B cell (primary cell): ENCODE measurements at regions not wholly inside any gene's neighbourhood (a gene's known extent, or its start where the extent isn't known, plus 50 kb on each side); places are given as distances from the start of the nearest gene placed in this dataset.

Experiments
- ATAC-seq: fragments of 200-7000 bp; cut with Tn5 transposase; one replicate; pipeline ENCODE4 v1.10.0; 2021; ENCODE audit warnings: low read depth, mild to moderate bottlenecking, moderate number of reproducible peaks, moderate library complexity
- CTCF ChIA-PET: fragments of 350-600 bp; sonication (Branson Sonifier 250); formaldehyde crosslinking; loops from one replicate; lab custom pipeline; 2021; ENCODE audit warnings: antibody characterized with exemption, inconsistent platforms; lab: Charles Lee
- POLR2A ChIA-PET: fragments of 350-600 bp; sonication (Branson Sonifier 250); formaldehyde crosslinking; loops from one replicate; lab custom pipeline; 2021; ENCODE audit warnings: antibody characterized with exemption; lab: Charles Lee
- DNase-seq: peaks from one replicate; pipeline ENCODE4 v3.0.0; 2013
- H2AFZ ChIP-seq: 2 replicates; pipeline ENCODE4 v1.6.1; 2012; ENCODE audit warnings: mild to moderate bottlenecking, low read depth, low read length; ENCODE audit not compliant: insufficient read depth, poor library complexity, severe bottlenecking
- H3K27ac ChIP-seq, 2 donors: 1 replicate in 1 of 2; 2 replicates in 1 of 2; pipeline ENCODE4 v1.5.1; 2012 to 2013; ENCODE audit warnings: low read length in 2 of 2, mild to moderate bottlenecking in 2 of 2, moderate library complexity in 1 of 2
- H3K27me3 ChIP-seq, 4 experiments: fragments of 200-600 bp in 1 of 4; sonication (generic) in 1 of 4; replicated peaks in 1 of 4; 1 replicate in 2 of 4; 2 replicates in 2 of 4; pipeline versions ENCODE4 v1.6.1 to v1.7.0; 2013 to 2016; ENCODE audit warnings: low read length in 3 of 4, mild to moderate bottlenecking in 2 of 4, mixed read lengths in 1 of 4, moderate library complexity in 1 of 4; ENCODE audit not compliant: insufficient read depth in 4 of 4, control insufficient read depth in 3 of 4; ENCODE audit errors: control extremely low read depth in 1 of 4
- H3K36me3 ChIP-seq, 2 experiments: replicated peaks in 1 of 2; 1 replicate in 1 of 2; 2 replicates in 1 of 2; pipeline versions ENCODE4 v1.6.1 to v1.7.1; 2013; ENCODE audit warnings: low read length in 1 of 2; ENCODE audit not compliant: insufficient read depth in 2 of 2, control insufficient read depth in 1 of 2; ENCODE audit errors: control extremely low read depth in 1 of 2, extremely low read depth in 1 of 2
- H3K4me1 ChIP-seq, 2 donors: fragments of 200-600 bp in 1 of 2; sonication (generic) in 1 of 2; 1 replicate in 1 of 2; 2 replicates in 1 of 2; pipeline versions ENCODE4 v1.5.1 to v1.6.1; 2013 to 2017; ENCODE audit warnings: low read length in 2 of 2; ENCODE audit not compliant: control insufficient read depth in 2 of 2, insufficient read depth in 2 of 2
- H3K4me2 ChIP-seq: replicated peaks from 2 replicates; pipeline ENCODE3; 2012; ENCODE audit warnings: mild to moderate bottlenecking, low read depth, low read length; ENCODE audit not compliant: poor library complexity, severe bottlenecking
- H3K4me3 ChIP-seq, 5 experiments: fragments of 200-600 bp in 1 of 5; sonication (generic) in 1 of 5; 1 replicate in 3 of 5; 2 replicates in 2 of 5; pipeline versions ENCODE4 v1.5.1 to v1.7.0; 2011 to 2016; ENCODE audit warnings: low read length in 4 of 5, mild to moderate bottlenecking in 4 of 5, low read depth in 2 of 5, control low read depth in 1 of 5, moderate library complexity in 1 of 5; ENCODE audit not compliant: insufficient read depth in 1 of 5; ENCODE audit errors: control extremely low read depth in 1 of 5, extremely low read depth in 1 of 5
- H3K79me2 ChIP-seq: fragments of 200-600 bp; sonication (generic); one replicate; pipeline ENCODE4 v1.6.0; 2016; ENCODE audit warnings: low read length; ENCODE audit not compliant: control insufficient read depth, insufficient read depth
- H3K9ac ChIP-seq: fragments of 200-600 bp; sonication (generic); 2 replicates; pipeline ENCODE4 v1.6.1; 2017; ENCODE audit warnings: mild to moderate bottlenecking, low read length, moderate library complexity
- H3K9me3 ChIP-seq, 3 donors: one replicate each; pipeline versions ENCODE4 v1.6.1 to v1.7.1; 2013; ENCODE audit warnings: low read length in 2 of 3; ENCODE audit not compliant: control insufficient read depth in 2 of 3, insufficient read depth in 1 of 3; ENCODE audit errors: control extremely low read depth in 1 of 3
- H4K20me1 ChIP-seq: 2 replicates; pipeline ENCODE4 v1.6.0; 2012; ENCODE audit warnings: mild to moderate bottlenecking, low read length; ENCODE audit not compliant: insufficient read depth, control insufficient read depth, poor library complexity, severe bottlenecking
- H3K27ac Mint-ChIP-seq: one replicate; pipeline ENCODE4 v1.8.0; 2021; ENCODE audit warnings: mixed read lengths
- H3K27me3 Mint-ChIP-seq: one replicate; pipeline ENCODE4 v1.8.0; 2021; ENCODE audit warnings: mixed read lengths
- H3K4me1 Mint-ChIP-seq: one replicate; pipeline ENCODE4 v1.8.0; 2021; ENCODE audit warnings: mixed read lengths
- H3K4me3 Mint-ChIP-seq: one replicate; pipeline ENCODE4 v1.8.0; 2021; ENCODE audit warnings: mixed read lengths
- H3K9me3 Mint-ChIP-seq: one replicate; pipeline ENCODE4 v1.8.0; 2022; ENCODE audit warnings: mixed read lengths; ENCODE audit not compliant: insufficient read depth
- CTCF ChIP-seq: fragments of 200-600 bp; IDR thresholded peaks from one replicate; pipeline ENCODE4 v1.8.0; 2022; ENCODE audit warnings: antibody characterized with exemption, mild to moderate bottlenecking
- EZH2 ChIP-seq: IDR thresholded peaks from 2 replicates; pipeline ENCODE4 v1.6.1; 2012; ENCODE audit warnings: borderline replicate concordance, low read depth, mild to moderate bottlenecking, moderate library complexity, low read length; ENCODE audit not compliant: insufficient read depth, poor library complexity, severe bottlenecking
- WGBS: methylation state at CpG from one replicate; pipeline ENCODE4 v1.1.5; 2013; ENCODE audit warnings: missing lambda C conversion rate; ENCODE audit not compliant: insufficient coverage; 5-methylcytosine and 5-hydroxymethylcytosine counted together
- intact Hi-C: fragments of 100-400 bp; cut with micrococcal nuclease; formaldehyde crosslinking; loops from one replicate; pipeline ENCODE4 v1.10.0; 2022

GRCh38 chr3:66093981-66094380 lies 55.3 kb upstream of the MAGI1 start:
- H3K27me3 ChIP-seq = no peaks in the 10 kb centered on the region
- H3K9me3 Mint-ChIP-seq = peaks cover 8% of the 10 kb centered on the region
- no peak overlapping the region for H3K4me3 ChIP-seq
- intact Hi-C loops = no loop called here
- no peak overlapping the region for H3K27ac ChIP-seq
- H2AFZ ChIP-seq = no peak overlapping the region
- POLR2A ChIA-PET = no interaction called here
- WGBS = no CpG with 5 or more reads among the region's 4 CpGs
- no peak overlapping the region for H3K9ac ChIP-seq
- no peaks in the 10 kb centered on the region for H3K27me3 Mint-ChIP-seq
- H3K4me1 ChIP-seq = no peaks in the 10 kb centered on the region
- H3K4me1 Mint-ChIP-seq = no peaks in the 10 kb centered on the region
- no peaks in the 10 kb centered on the region for H4K20me1 ChIP-seq
- H3K9me3 ChIP-seq = no peaks in the 10 kb centered on the region
- no peaks in the 10 kb centered on the region for H3K36me3 ChIP-seq
- CTCF ChIA-PET = no interaction called here
- no peak for DNase-seq
- H3K79me2 ChIP-seq = no peaks in the 10 kb centered on the region
- no peak overlapping the region for H3K4me2 ChIP-seq
- no peak overlapping the region for H3K27ac Mint-ChIP-seq
- TF ChIP-seq EZH2 = no peak
- TF ChIP-seq CTCF = no peak
- H3K4me3 Mint-ChIP-seq = no peak overlapping the region
- no peak for ATAC-seq

GRCh38 chr3:66092175-66092995 lies 53.7 kb upstream of the MAGI1 start:
- POLR2A ChIA-PET = no interaction called here
- H3K4me3 Mint-ChIP-seq = no peak overlapping the region
- 90% methylated on average over 3 of the region's 10 CpGs for WGBS
- no peaks in the 10 kb centered on the region for H3K4me1 Mint-ChIP-seq
- no peaks in the 10 kb centered on the region for H3K27me3 Mint-ChIP-seq
- Histone ChIP-seq H3K4me3 (no peak overlapping the region), H3K4me2 (no peak overlapping the region), H3K9ac (no peak overlapping the region), H3K27ac (no peak overlapping the region), H3K36me3 (no peaks in the 10 kb centered on the region), H3K27me3 (no peaks in the 10 kb centered on the region), H4K20me1 (no peaks in the 10 kb centered on the region), H2AFZ (no peak overlapping the region), H3K79me2 (no peaks in the 10 kb centered on the region), H3K4me1 (no peaks in the 10 kb centered on the region), H3K9me3 (no peaks in the 10 kb centered on the region)
- H3K27ac Mint-ChIP-seq = no peak overlapping the region
- CTCF ChIA-PET = no interaction called here
- H3K9me3 Mint-ChIP-seq = peaks cover 8% of the 10 kb centered on the region
- intact Hi-C loops = no loop called here
- no peak for DNase-seq
- no peak for ATAC-seq
- TF ChIP-seq EZH2 (no peak), CTCF (no peak)
